ENCODE measurements at regions not wholly inside any gene's neighbourhood (a gene's known extent, or its start where the extent isn't known, plus 50 kb on each side); places are given as distances from the start of the nearest gene placed in this dataset.

GRCh38 chr1:102097451-102097850 is 100.7 kb upstream of the OLFM3 start:
- Histone ChIP-seq H4K20me1 (ENCODE audit: control insufficient read depth, insufficient read depth, low read depth, low read length) (no peaks in the 10 kb centered on the region), H3K4me1 (ENCODE audit: control insufficient read depth, low read length) (no peaks in the 10 kb centered on the region), H3K9me2 (replicated peaks; ENCODE audit: control insufficient read depth, low read length) (no peaks in the 10 kb centered on the region), H3K27ac (ENCODE audit: low read depth, low read length) (no peak overlapping the region), H3K9me3 (ENCODE audit: control insufficient read depth, insufficient read depth, low read length) (no peaks in the 10 kb centered on the region), H3K79me2 (ENCODE audit: control insufficient read depth, low read length) (no peaks in the 10 kb centered on the region), H3F3A (ENCODE audit: control insufficient read depth, insufficient read depth) (no peaks in the 10 kb centered on the region), H3K4me3 (ENCODE audit: low read length) (no peak overlapping the region), H3K36me3 (ENCODE audit: control insufficient read depth, low read length) (no peaks in the 10 kb centered on the region), H3K4me2 (ENCODE audit: low read length) (no peak overlapping the region), H3K27me3 (ENCODE audit: control insufficient read depth, low read length) (no peaks in the 10 kb centered on the region)
- TF ChIP-seq, protein P1, sequence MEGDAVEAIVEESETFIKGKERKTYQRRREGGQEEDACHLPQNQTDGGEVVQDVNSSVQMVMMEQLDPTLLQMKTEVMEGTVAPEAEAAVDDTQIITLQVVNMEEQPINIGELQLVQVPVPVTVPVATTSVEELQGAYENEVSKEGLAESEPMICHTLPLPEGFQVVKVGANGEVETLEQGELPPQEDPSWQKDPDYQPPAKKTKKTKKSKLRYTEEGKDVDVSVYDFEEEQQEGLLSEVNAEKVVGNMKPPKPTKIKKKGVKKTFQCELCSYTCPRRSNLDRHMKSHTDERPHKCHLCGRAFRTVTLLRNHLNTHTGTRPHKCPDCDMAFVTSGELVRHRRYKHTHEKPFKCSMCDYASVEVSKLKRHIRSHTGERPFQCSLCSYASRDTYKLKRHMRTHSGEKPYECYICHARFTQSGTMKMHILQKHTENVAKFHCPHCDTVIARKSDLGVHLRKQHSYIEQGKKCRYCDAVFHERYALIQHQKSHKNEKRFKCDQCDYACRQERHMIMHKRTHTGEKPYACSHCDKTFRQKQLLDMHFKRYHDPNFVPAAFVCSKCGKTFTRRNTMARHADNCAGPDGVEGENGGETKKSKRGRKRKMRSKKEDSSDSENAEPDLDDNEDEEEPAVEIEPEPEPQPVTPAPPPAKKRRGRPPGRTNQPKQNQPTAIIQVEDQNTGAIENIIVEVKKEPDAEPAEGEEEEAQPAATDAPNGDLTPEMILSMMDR (IDR thresholded peaks at IDR 0.05; ENCODE audit: low read depth, low read length, poor library complexity, severe bottlenecking): no peak
- no peak for TF ChIP-seq EZH2phosphoT487 (IDR thresholded peaks at IDR 0.05; ENCODE audit: borderline replicate concordance, low read length)

DNA sequence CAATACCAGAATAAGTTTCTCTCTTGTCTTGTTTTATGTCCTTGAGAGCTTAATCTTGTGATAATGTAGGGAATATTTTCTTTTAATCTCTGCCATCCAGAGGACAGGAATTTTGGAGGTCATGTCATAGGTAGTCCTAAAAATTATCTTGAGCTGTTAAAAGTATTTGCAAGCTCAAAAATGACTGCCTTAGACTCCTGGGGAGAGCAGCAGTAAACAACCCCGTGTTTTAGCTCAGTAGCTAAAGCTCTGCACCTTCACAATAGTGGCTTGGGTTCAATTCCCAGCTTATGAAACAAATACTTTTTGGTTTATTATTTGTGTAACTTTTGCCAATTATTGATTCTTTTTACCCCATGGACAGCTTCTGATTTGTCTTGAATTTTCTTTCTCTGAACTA is 99.4 kb upstream of the OLFM3 start:
- Histone ChIP-seq H3K27me3 (ENCODE audit: control insufficient read depth, low read length) (no peaks in the 10 kb centered on the region), H3K4me3 (ENCODE audit: low read length) (no peak overlapping the region), H3K4me1 (ENCODE audit: control insufficient read depth, low read length) (no peaks in the 10 kb centered on the region), H3K27ac (ENCODE audit: low read depth, low read length) (no peak overlapping the region), H4K20me1 (ENCODE audit: control insufficient read depth, insufficient read depth, low read depth, low read length) (no peaks in the 10 kb centered on the region), H3K4me2 (ENCODE audit: low read length) (no peak overlapping the region), H3K9me2 (replicated peaks; ENCODE audit: control insufficient read depth, low read length) (no peaks in the 10 kb centered on the region), H3K9me3 (ENCODE audit: control insufficient read depth, insufficient read depth, low read length) (no peaks in the 10 kb centered on the region), H3F3A (ENCODE audit: control insufficient read depth, insufficient read depth) (no peaks in the 10 kb centered on the region), H3K79me2 (ENCODE audit: control insufficient read depth, low read length) (no peaks in the 10 kb centered on the region), H3K36me3 (ENCODE audit: control insufficient read depth, low read length) (no peaks in the 10 kb centered on the region)
- TF ChIP-seq, protein P1 (IDR thresholded peaks at IDR 0.05; ENCODE audit: low read depth, low read length, poor library complexity, severe bottlenecking): no peak
- TF ChIP-seq EZH2phosphoT487 (IDR thresholded peaks at IDR 0.05; ENCODE audit: borderline replicate concordance, low read length): no peak

GRCh38 chr1:102089791-102090190 is 93.1 kb upstream of the OLFM3 start:
- Histone ChIP-seq H3K36me3 (ENCODE audit: control insufficient read depth, low read length) (no peaks in the 10 kb centered on the region), H3K27ac (ENCODE audit: low read depth, low read length) (no peak overlapping the region), H4K20me1 (ENCODE audit: control insufficient read depth, insufficient read depth, low read depth, low read length) (no peaks in the 10 kb centered on the region), H3K9me2 (replicated peaks; ENCODE audit: control insufficient read depth, low read length) (no peaks in the 10 kb centered on the region), H3K79me2 (ENCODE audit: control insufficient read depth, low read length) (no peaks in the 10 kb centered on the region), H3F3A (ENCODE audit: control insufficient read depth, insufficient read depth) (no peaks in the 10 kb centered on the region), H3K9me3 (ENCODE audit: control insufficient read depth, insufficient read depth, low read length) (no peaks in the 10 kb centered on the region), H3K27me3 (ENCODE audit: control insufficient read depth, low read length) (no peaks in the 10 kb centered on the region), H3K4me2 (ENCODE audit: low read length) (no peak overlapping the region), H3K4me1 (ENCODE audit: control insufficient read depth, low read length) (no peaks in the 10 kb centered on the region), H3K4me3 (ENCODE audit: low read length) (no peak overlapping the region)
- TF ChIP-seq, protein P1 (IDR thresholded peaks at IDR 0.05; ENCODE audit: low read depth, low read length, poor library complexity, severe bottlenecking): no peak
- no peak for TF ChIP-seq EZH2phosphoT487 (IDR thresholded peaks at IDR 0.05; ENCODE audit: borderline replicate concordance, low read length)

DNA sequence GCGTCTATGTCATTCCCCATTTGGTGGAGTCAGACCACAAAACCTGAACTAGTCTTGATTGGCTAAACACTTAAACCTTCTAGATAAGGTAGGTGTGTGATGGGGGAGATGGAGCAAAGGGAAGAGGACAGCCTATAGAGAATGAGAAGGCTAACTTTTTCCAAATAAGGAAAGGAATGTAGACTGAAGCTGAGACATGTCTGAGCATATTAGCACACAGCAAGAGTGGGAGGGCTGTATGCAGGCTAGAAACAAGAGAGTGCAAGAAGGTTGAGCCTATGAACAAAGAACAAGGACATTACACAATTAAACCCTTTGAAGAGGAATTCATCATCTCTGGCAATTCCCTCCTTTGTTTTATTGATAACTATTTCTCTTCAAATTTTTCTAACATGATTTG is 89.2 kb upstream of the OLFM3 start:
- Histone ChIP-seq H3K9me3 (ENCODE audit: control insufficient read depth, insufficient read depth, low read length) (no peaks in the 10 kb centered on the region), H3K9me2 (replicated peaks; ENCODE audit: control insufficient read depth, low read length) (no peaks in the 10 kb centered on the region), H3K4me3 (ENCODE audit: low read length) (no peak overlapping the region), H3K36me3 (ENCODE audit: control insufficient read depth, low read length) (no peaks in the 10 kb centered on the region), H3K4me2 (ENCODE audit: low read length) (no peak overlapping the region), H3K4me1 (ENCODE audit: control insufficient read depth, low read length) (no peaks in the 10 kb centered on the region), H3K27ac (ENCODE audit: low read depth, low read length) (no peak overlapping the region), H4K20me1 (ENCODE audit: control insufficient read depth, insufficient read depth, low read depth, low read length) (no peaks in the 10 kb centered on the region), H3F3A (ENCODE audit: control insufficient read depth, insufficient read depth) (no peaks in the 10 kb centered on the region), H3K27me3 (ENCODE audit: control insufficient read depth, low read length) (no peaks in the 10 kb centered on the region), H3K79me2 (ENCODE audit: control insufficient read depth, low read length) (no peaks in the 10 kb centered on the region)
- TF ChIP-seq, protein P1 (IDR thresholded peaks at IDR 0.05; ENCODE audit: low read depth, low read length, poor library complexity, severe bottlenecking): no peak
- no peak for TF ChIP-seq EZH2phosphoT487 (IDR thresholded peaks at IDR 0.05; ENCODE audit: borderline replicate concordance, low read length)

All from DOHH2 (cell line).